GM12878 (cell line): ENCODE measurements at regions not wholly inside any gene's neighbourhood (a gene's known extent, or its start where the extent isn't known, plus 50 kb on each side); places are given as distances from the start of the nearest gene placed in this dataset.

Experiments used
- ATAC-seq: fragments of 200-7000 bp; cut with Tn5 transposase; 3 replicates; pipeline ENCODE4 v1.9.1; 2020; ENCODE audit warnings: mild to moderate bottlenecking, moderate library complexity
- BruUV-seq: library from RNA; stranded (reverse); fragments of 400-500 nt; replicated peaks from 2 replicates; lab custom pipeline; 2021; lab: Mats Ljungman, UMichigan
- CTCF ChIA-PET: fragments of 300-600 bp; sonication (Branson Sonifier 250); formaldehyde crosslinking; extraction: SDS; loops from one replicate; lab custom pipeline; 2021; ENCODE audit warnings: inconsistent platforms; lab: Yijun Ruan, JAX
- POLR2A ChIA-PET: fragments of 350-600 bp; formaldehyde crosslinking; extraction: SDS; loops from one replicate; lab custom pipeline; 2021; ENCODE audit warnings: inconsistent platforms; lab: Charles Lee
- RAD21 ChIA-PET: fragments of 300-600 bp; sonication (Branson Sonifier 250); formaldehyde crosslinking; loops from one replicate; lab custom pipeline; 2023; ENCODE audit warnings: antibody characterized with exemption; ENCODE audit not compliant: unreplicated experiment; lab: Charles Lee
- SMC1A ChIA-PET: fragments of 300-600 bp; sonication (Branson Sonifier 250); formaldehyde crosslinking; loops from one replicate; lab custom pipeline; 2023; ENCODE audit not compliant: unreplicated experiment, uncharacterized antibody; lab: Charles Lee
- DNase-seq: peaks from one replicate; pipeline ENCODE4 v3.0.0-alpha.2; 2011; ENCODE audit warnings: low read depth, low spot score
- FAIRE-seq: peaks from 3 replicates; lab custom pipeline; 2011; peaks lifted over from hg19 to GRCh38; lab: Jason Lieb, UNC
- H2AFZ ChIP-seq: 2 replicates; pipeline ENCODE4 v1.6.0; 2011; ENCODE audit warnings: low read depth, low read length, control low read depth; ENCODE audit not compliant: control insufficient read depth
- H3K27ac ChIP-seq: 2 replicates; pipeline ENCODE4 v1.5.1; 2011; ENCODE audit warnings: control low read depth; ENCODE audit not compliant: control insufficient read depth, insufficient read depth
- H3K27me3 ChIP-seq, 2 experiments: replicated peaks in 1 of 2; 2 replicates each; pipeline versions ENCODE4 v1.6.0 to v1.6.1; 2011; ENCODE audit warnings: low read length in 1 of 2; ENCODE audit not compliant: control insufficient read depth in 2 of 2, insufficient read depth in 2 of 2
- H3K36me3 ChIP-seq, 2 experiments: 2 replicates each; pipeline ENCODE4 v1.5.1; 2011; ENCODE audit warnings: low read length in 1 of 2; ENCODE audit not compliant: control insufficient read depth in 2 of 2, insufficient read depth in 2 of 2
- H3K4me1 ChIP-seq: 2 replicates; pipeline ENCODE4 v1.6.1; 2011; ENCODE audit warnings: mild to moderate bottlenecking, low read length, moderate library complexity, mixed read lengths; ENCODE audit not compliant: control insufficient read depth, insufficient read depth
- H3K4me2 ChIP-seq: 2 replicates; pipeline ENCODE4 v1.6.0; 2011; ENCODE audit warnings: control low read depth; ENCODE audit not compliant: control insufficient read depth, insufficient read depth
- H3K4me3 ChIP-seq: fragments of 200-600 bp; sonication (generic); 2 replicates; pipeline ENCODE4 v1.5.1; 2016
- H3K79me2 ChIP-seq: 2 replicates; pipeline ENCODE4 v1.6.0; 2011; ENCODE audit warnings: low read length; ENCODE audit not compliant: control insufficient read depth, insufficient read depth
- H3K9ac ChIP-seq: 2 replicates; pipeline ENCODE4 v1.8.0; 2011; ENCODE audit warnings: low read length, control low read depth, mixed read lengths; ENCODE audit not compliant: control insufficient read depth, insufficient read depth
- H3K9me3 ChIP-seq: replicated peaks from 3 replicates; pipeline ENCODE4 v1.5.1; 2011; ENCODE audit warnings: mild to moderate bottlenecking, low read length; ENCODE audit not compliant: control insufficient read depth, insufficient read depth
- H4K20me1 ChIP-seq: 2 replicates; pipeline ENCODE4 v1.6.0; 2011; ENCODE audit not compliant: control insufficient read depth, insufficient read depth
- WGBS: methylation state at CpG from one replicate; pipeline ENCODE4 v1.1.6; 2016; ENCODE audit warnings: low lambda C conversion rate; ENCODE audit not compliant: insufficient replicate concordance, insufficient coverage; ENCODE audit errors: missing lambda C conversion rate; 5-methylcytosine and 5-hydroxymethylcytosine counted together
- in situ Hi-C: fragments of 300-500 bp; cut with MboI; formaldehyde crosslinking; loops from 9 replicates; pipeline ENCODE4 v1.14.3; 2018; ENCODE audit warnings: mixed read lengths
- intact Hi-C: fragments of 100-400 bp; cut with micrococcal nuclease; formaldehyde crosslinking; loops from one replicate; pipeline ENCODE4 v1.14.2; 2022; ENCODE audit not compliant: unreplicated experiment
- TF ChIP-seq, protein P1 (sequence below): fragments of 450-650 bp; IDR thresholded peaks from 2 replicates; pipeline ENCODE4 v1.6.1; 2016; ENCODE audit warnings: mild to moderate bottlenecking, moderate library complexity, borderline replicate concordance
- TF ChIP-seq, protein P2 (sequence below): IDR thresholded peaks from 2 replicates; pipeline ENCODE4 v1.6.1; 2011; ENCODE audit warnings: borderline replicate concordance, low read depth, mild to moderate bottlenecking, moderate library complexity, mixed read lengths, low read length; ENCODE audit not compliant: insufficient read depth; ENCODE audit errors: extremely low read length

DNA sequence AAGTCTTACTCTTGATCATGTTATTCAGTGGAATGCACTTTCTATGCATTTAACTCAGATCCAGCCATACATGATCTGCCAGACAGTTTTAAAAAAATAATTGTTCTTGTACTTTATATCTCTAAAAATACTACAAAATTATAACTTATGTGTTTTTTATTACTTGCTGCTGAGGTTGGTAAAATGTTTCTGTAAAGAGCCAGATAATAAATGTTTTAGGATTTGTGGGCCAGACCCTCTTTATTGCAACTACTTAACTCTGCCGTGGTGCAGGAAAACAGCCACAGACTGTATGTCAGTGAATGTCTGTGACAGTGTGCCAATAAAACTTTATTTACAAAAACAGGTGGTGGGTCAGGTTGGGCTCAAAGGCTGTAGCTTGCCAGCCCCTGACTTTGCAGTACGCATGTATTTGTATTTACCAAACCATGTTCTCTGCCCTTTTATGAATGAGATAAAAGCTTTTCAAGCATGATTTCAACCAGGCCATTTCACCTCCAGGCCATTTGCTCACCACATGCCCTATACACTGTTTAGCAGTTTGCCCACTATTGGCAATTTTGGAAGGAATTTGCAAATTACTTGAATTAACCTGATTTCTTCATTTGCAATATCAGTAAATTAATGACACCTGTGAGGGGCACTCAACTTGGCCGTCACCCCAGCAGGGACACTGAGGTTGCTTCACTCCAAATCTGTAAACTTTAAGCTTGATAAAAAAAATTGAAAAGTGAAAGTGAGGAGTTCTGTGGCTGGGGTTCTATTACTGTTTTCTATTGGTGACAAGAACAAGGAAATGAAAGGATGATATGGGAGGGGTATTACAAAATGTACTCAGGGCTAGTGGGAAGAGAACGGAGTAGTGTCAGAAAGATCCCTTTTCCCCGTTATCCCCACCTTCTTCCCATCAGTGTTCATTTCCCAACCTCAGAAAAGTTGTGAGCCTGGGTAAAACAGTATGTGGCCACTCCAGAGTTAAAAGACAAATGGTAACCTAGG lies 133.4 kb downstream of the CEBPB start:
- no peak overlapping the region for H3K4me3 ChIP-seq
- SMC1A ChIA-PET = no interaction called here

More for the DNA sequence above, 133.4 kb downstream of the CEBPB start:
- POLR2A ChIA-PET = no interaction called here
- FAIRE-seq = no peak
- BruUV-seq = no TSS peak
- Histone ChIP-seq H3K4me1 (no peaks in the 10 kb centered on the region), H3K79me2 (no peaks in the 10 kb centered on the region), H3K9ac (no peak overlapping the region), H3K27ac (no peak overlapping the region), H3K36me3 (no peaks in the 10 kb centered on the region), H4K20me1 (no peaks in the 10 kb centered on the region), H3K9me3 (peaks cover 2% of the 10 kb centered on the region; the same call in 2 of the 3 replicates), H2AFZ (no peak overlapping the region), H3K27me3 (no peaks in the 10 kb centered on the region; a peak in 1 of 4 replicates), H3K4me2 (no peak overlapping the region)
- in situ Hi-C loops (no loop called here), intact Hi-C loops (no loop called here)
- no peak for DNase-seq
- CTCF ChIA-PET = no interaction called here
- no peak for ATAC-seq
- TF ChIP-seq, protein P1, sequence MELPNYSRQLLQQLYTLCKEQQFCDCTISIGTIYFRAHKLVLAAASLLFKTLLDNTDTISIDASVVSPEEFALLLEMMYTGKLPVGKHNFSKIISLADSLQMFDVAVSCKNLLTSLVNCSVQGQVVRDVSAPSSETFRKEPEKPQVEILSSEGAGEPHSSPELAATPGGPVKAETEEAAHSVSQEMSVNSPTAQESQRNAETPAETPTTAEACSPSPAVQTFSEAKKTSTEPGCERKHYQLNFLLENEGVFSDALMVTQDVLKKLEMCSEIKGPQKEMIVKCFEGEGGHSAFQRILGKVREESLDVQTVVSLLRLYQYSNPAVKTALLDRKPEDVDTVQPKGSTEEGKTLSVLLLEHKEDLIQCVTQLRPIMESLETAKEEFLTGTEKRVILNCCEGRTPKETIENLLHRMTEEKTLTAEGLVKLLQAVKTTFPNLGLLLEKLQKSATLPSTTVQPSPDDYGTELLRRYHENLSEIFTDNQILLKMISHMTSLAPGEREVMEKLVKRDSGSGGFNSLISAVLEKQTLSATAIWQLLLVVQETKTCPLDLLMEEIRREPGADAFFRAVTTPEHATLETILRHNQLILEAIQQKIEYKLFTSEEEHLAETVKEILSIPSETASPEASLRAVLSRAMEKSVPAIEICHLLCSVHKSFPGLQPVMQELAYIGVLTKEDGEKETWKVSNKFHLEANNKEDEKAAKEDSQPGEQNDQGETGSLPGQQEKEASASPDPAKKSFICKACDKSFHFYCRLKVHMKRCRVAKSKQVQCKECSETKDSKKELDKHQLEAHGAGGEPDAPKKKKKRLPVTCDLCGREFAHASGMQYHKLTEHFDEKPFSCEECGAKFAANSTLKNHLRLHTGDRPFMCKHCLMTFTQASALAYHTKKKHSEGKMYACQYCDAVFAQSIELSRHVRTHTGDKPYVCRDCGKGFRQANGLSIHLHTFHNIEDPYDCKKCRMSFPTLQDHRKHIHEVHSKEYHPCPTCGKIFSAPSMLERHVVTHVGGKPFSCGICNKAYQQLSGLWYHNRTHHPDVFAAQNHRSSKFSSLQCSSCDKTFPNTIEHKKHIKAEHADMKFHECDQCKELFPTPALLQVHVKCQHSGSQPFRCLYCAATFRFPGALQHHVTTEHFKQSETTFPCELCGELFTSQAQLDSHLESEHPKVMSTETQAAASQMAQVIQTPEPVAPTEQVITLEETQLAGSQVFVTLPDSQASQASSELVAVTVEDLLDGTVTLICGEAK = peak; percentile 74
- TF ChIP-seq, protein P2, sequence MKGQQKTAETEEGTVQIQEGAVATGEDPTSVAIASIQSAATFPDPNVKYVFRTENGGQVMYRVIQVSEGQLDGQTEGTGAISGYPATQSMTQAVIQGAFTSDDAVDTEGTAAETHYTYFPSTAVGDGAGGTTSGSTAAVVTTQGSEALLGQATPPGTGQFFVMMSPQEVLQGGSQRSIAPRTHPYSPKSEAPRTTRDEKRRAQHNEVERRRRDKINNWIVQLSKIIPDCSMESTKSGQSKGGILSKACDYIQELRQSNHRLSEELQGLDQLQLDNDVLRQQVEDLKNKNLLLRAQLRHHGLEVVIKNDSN = no peak
- 42% methylated on average over 5 of the region's 5 CpGs for WGBS
- RAD21 ChIA-PET = no interaction called here
